Fibroblast of skin of abdomen (primary cell): ENCODE measurements at regions not wholly inside any gene's neighbourhood (a gene's known extent, or its start where the extent isn't known, plus 50 kb on each side); places are given as distances from the start of the nearest gene placed in this dataset.
"Not testable (repeated sequence)": the region's sequence is repeated elsewhere in the genome, so short reads cannot be mapped to it uniquely, and the experiment has no call there.

ENCODE experiments used
- DNase-seq: peaks from one replicate; pipeline ENCODE4 v3.0.0-alpha.2; 2013

- DNase-seq: no peak
Observed at GRCh38 chr1:143604887-143605286, 366.9 kb downstream of the FAM72C start.

- DNase-seq: no peak
Observed at GRCh38 chr1:143584508-143584907, 387.3 kb downstream of the FAM72C start.

GRCh38 chr1:143574891-143575520 is 396.8 kb downstream of the FAM72C start:
- DNase-seq: no peak

GRCh38 chr1:143572661-143573060 is 399.1 kb downstream of the FAM72C start:
- DNase-seq: not testable (repeated sequence)

GRCh38 chr1:143563761-143564160 is 408.0 kb downstream of the FAM72C start:
- DNase-seq: not testable (repeated sequence)

GRCh38 chr1:143553627-143554026 is 418.2 kb downstream of the FAM72C start:
- no peak for DNase-seq

GRCh38 chr1:143504703-143505102 is 467.1 kb downstream of the FAM72C start:
- not testable (repeated sequence) for DNase-seq

- DNase-seq: not testable (repeated sequence)
Observed at GRCh38 chr1:143504080-143504479, 467.7 kb downstream of the FAM72C start.

- DNase-seq: not testable (repeated sequence)
Observed at GRCh38 chr1:143503048-143503447, 468.7 kb downstream of the FAM72C start.

- not testable (repeated sequence) for DNase-seq
Observed at GRCh38 chr1:143502038-143502437, 469.7 kb downstream of the FAM72C start.

GRCh38 chr1:143498059-143498749 is 473.6 kb downstream of the FAM72C start:
- DNase-seq: not testable (repeated sequence)

- DNase-seq: no peak
Observed at GRCh38 chr1:143497374-143497747, 474.4 kb downstream of the FAM72C start.

GRCh38 chr1:143496526-143497373 is 475.0 kb downstream of the FAM72C start:
- DNase-seq: not testable (repeated sequence)
